ENCODE measurements at regions not wholly inside any gene's neighbourhood (a gene's known extent, or its start where the extent isn't known, plus 50 kb on each side); places are given as distances from the start of the nearest gene placed in this dataset.

- TF ChIP-seq POLR2A (IDR thresholded peaks at IDR 0.05) (no peak), CTCF (IDR thresholded peaks at IDR 0.05) (no peak), EP300 (IDR thresholded peaks at IDR 0.05) (no peak)
These were observed 692.1 kb upstream of the CELF4 start for GRCh38 chr18:38257661-38258060.
